ENCODE measurements at regions not wholly inside any gene's neighbourhood (a gene's known extent, or its start where the extent isn't known, plus 50 kb on each side); places are given as distances from the start of the nearest gene placed in this dataset.
"Not testable (repeated sequence)": the region's sequence is repeated elsewhere in the genome, so short reads cannot be mapped to it uniquely, and the experiment has no call there.

GRCh38 chr9:102445906-102446305 lies 549.2 kb upstream of the CYLC2 start:
- no peak overlapping the region for H3K4me2 ChIP-seq
- TF ChIP-seq EZH2 (IDR thresholded peaks at IDR 0.05) (no peak), EZH2phosphoT487 (IDR thresholded peaks at IDR 0.05) (no peak), CTCF (IDR thresholded peaks at IDR 0.05) (no peak)
- H3K36me3 ChIP-seq: no peaks in the 10 kb centered on the region
- H3K27ac ChIP-seq: no peak overlapping the region
- DNase-seq (ENCODE audit: low spot score): no peak
- H3K4me1 ChIP-seq: no peaks in the 10 kb centered on the region
- H3K27ac Mint-ChIP-seq: no peak overlapping the region
- H3K4me3 Mint-ChIP-seq: no peak overlapping the region
- H3K4me3 ChIP-seq: no peak overlapping the region
- no peaks in the 10 kb centered on the region for H3K27me3 Mint-ChIP-seq (ENCODE audit: insufficient read depth, low read depth)
- H3K9ac ChIP-seq: no peak overlapping the region
- no peaks in the 10 kb centered on the region for H4K20me1 ChIP-seq (ENCODE audit: low read depth)
- H3K4me1 Mint-ChIP-seq: no peaks in the 10 kb centered on the region
- peaks cover 11% of the 10 kb centered on the region for H3K9me3 Mint-ChIP-seq
- peaks cover 2% of the 10 kb centered on the region for H3K36me3 Mint-ChIP-seq
- no peak overlapping the region for H2AFZ ChIP-seq (replicated peaks)
- no peaks in the 10 kb centered on the region for H3F3A ChIP-seq (ENCODE audit: low read depth)
- H3K79me2 ChIP-seq (ENCODE audit: low read depth): no peaks in the 10 kb centered on the region
- H3K9me3 ChIP-seq (ENCODE audit: low read depth): peaks cover 28% of the 10 kb centered on the region
- no peaks in the 10 kb centered on the region for H3K27me3 ChIP-seq

- Mint-ChIP-seq H3K4me1 (no peaks in the 10 kb centered on the region), H3K9me3 (peaks cover 7% of the 10 kb centered on the region)
- DNase-seq (ENCODE audit: low spot score): no peak
These were observed 549.9 kb upstream of the CYLC2 start for GRCh38 chr9:102445181-102445747.

GRCh38 chr9:102439583-102439982 lies 555.5 kb upstream of the CYLC2 start:
- Mint-ChIP-seq H3K4me1 (no peaks in the 10 kb centered on the region), H3K27ac (no peak overlapping the region), H3K27me3 (ENCODE audit: insufficient read depth, low read depth) (no peaks in the 10 kb centered on the region), H3K9me3 (no peaks in the 10 kb centered on the region), H3K4me3 (no peak overlapping the region), H3K36me3 (no peaks in the 10 kb centered on the region)
- H3K27me3 ChIP-seq: no peaks in the 10 kb centered on the region
- no peaks in the 10 kb centered on the region for H3F3A ChIP-seq (ENCODE audit: low read depth)
- no peak overlapping the region for H3K9ac ChIP-seq
- H3K79me2 ChIP-seq (ENCODE audit: low read depth): no peaks in the 10 kb centered on the region
- H3K4me1 ChIP-seq: no peaks in the 10 kb centered on the region
- H2AFZ ChIP-seq (replicated peaks): no peak overlapping the region
- no peak for DNase-seq (ENCODE audit: low spot score)
- H3K4me2 ChIP-seq: no peak overlapping the region
- H3K27ac ChIP-seq: no peak overlapping the region
- H3K4me3 ChIP-seq: no peak overlapping the region
- no peaks in the 10 kb centered on the region for H4K20me1 ChIP-seq (ENCODE audit: low read depth)
- H3K9me3 ChIP-seq (ENCODE audit: low read depth): no peaks in the 10 kb centered on the region
- no peak for TF ChIP-seq CTCF (IDR thresholded peaks at IDR 0.05)
- TF ChIP-seq EZH2 (IDR thresholded peaks at IDR 0.05): no peak
- TF ChIP-seq EZH2phosphoT487 (IDR thresholded peaks at IDR 0.05): no peak
- no peaks in the 10 kb centered on the region for H3K36me3 ChIP-seq

More at GRCh38 chr9:102445181-102445747, 549.9 kb upstream of the CYLC2 start:
- H3K27ac Mint-ChIP-seq: no peak overlapping the region
- Histone ChIP-seq H3K36me3 (no peaks in the 10 kb centered on the region), H4K20me1 (ENCODE audit: low read depth) (no peaks in the 10 kb centered on the region), H3K4me2 (no peak overlapping the region), H3F3A (ENCODE audit: low read depth) (no peaks in the 10 kb centered on the region), H3K4me1 (no peaks in the 10 kb centered on the region), H2AFZ (replicated peaks) (no peak overlapping the region), H3K9ac (no peak overlapping the region), H3K9me3 (ENCODE audit: low read depth) (peaks cover 28% of the 10 kb centered on the region), H3K27ac (no peak overlapping the region), H3K27me3 (no peaks in the 10 kb centered on the region), H3K4me3 (no peak overlapping the region), H3K79me2 (ENCODE audit: low read depth) (no peaks in the 10 kb centered on the region)
- TF ChIP-seq CTCF (IDR thresholded peaks at IDR 0.05) (no peak), EZH2 (IDR thresholded peaks at IDR 0.05) (no peak), EZH2phosphoT487 (IDR thresholded peaks at IDR 0.05) (no peak)
- H3K36me3 Mint-ChIP-seq: peaks cover 2% of the 10 kb centered on the region
- no peak overlapping the region for H3K4me3 Mint-ChIP-seq
- H3K27me3 Mint-ChIP-seq (ENCODE audit: insufficient read depth, low read depth): no peaks in the 10 kb centered on the region

- not testable (repeated sequence) for H4K20me1 ChIP-seq (ENCODE audit: low read depth); H3K36me3 ChIP-seq; H3K9me3 Mint-ChIP-seq; H3K36me3 Mint-ChIP-seq; H3K4me2 ChIP-seq; H3K79me2 ChIP-seq (ENCODE audit: low read depth); H3K4me3 ChIP-seq; H3K27ac ChIP-seq; H3K4me1 ChIP-seq; DNase-seq (ENCODE audit: low spot score); H3K9ac ChIP-seq; H3K27me3 ChIP-seq; H3K4me3 Mint-ChIP-seq; H3K27ac Mint-ChIP-seq; H2AFZ ChIP-seq (replicated peaks); H3K27me3 Mint-ChIP-seq (ENCODE audit: insufficient read depth, low read depth); H3K9me3 ChIP-seq (ENCODE audit: low read depth); H3F3A ChIP-seq (ENCODE audit: low read depth); H3K4me1 Mint-ChIP-seq
These were observed 558.5 kb upstream of the CYLC2 start for GRCh38 chr9:102436599-102436998.

All from neural progenitor cell (in vitro differentiated cells).